ENCODE measurements at regions not wholly inside any gene's neighbourhood (a gene's known extent, or its start where the extent isn't known, plus 50 kb on each side); places are given as distances from the start of the nearest gene placed in this dataset.

GRCh38 chr3:166282931-166283330 is 445.7 kb upstream of the BCHE start:
- Histone ChIP-seq H2BK15ac (ENCODE audit: low read length) (no peak overlapping the region), H3K9ac (ENCODE audit: low read depth, low read length, poor library complexity) (no peak overlapping the region), H3K27ac (replicated peaks; ENCODE audit: low read length) (no peak overlapping the region), H3K4ac (ENCODE audit: low read length) (no peak overlapping the region), H2BK12ac (ENCODE audit: low read length) (no peak overlapping the region), H2AK5ac (ENCODE audit: low read depth, low read length) (no peak overlapping the region), H3K23ac (ENCODE audit: low read depth, low read length, poor library complexity) (no peak overlapping the region), H3K27me3 (ENCODE audit: control insufficient read depth in 3 of 3, insufficient read depth in 3 of 3, low read depth in 1 of 3, low read length in 3 of 3) (no peaks in the 10 kb centered on the region), H3K14ac (ENCODE audit: low read length) (no peak overlapping the region), H3K36me3 (replicated peaks in 1 of 2; ENCODE audit: control insufficient read depth in 2 of 2, insufficient read depth in 2 of 2, low read length in 2 of 2) (no peaks in the 10 kb centered on the region), H3K18ac (ENCODE audit: low read length) (no peak overlapping the region), H3K4me3 (ENCODE audit: low read length in 2 of 2) (no peak overlapping the region), H4K8ac (ENCODE audit: low read depth, low read length) (no peak overlapping the region), H3K79me1 (ENCODE audit: low read depth, low read length) (no peaks in the 10 kb centered on the region), H2AFZ (ENCODE audit: low read length) (peak overlapping the region; percentile 74), H4K91ac (ENCODE audit: low read depth, low read length, poor library complexity) (no peak overlapping the region), H2BK5ac (ENCODE audit: low read length) (no peak overlapping the region), H2BK120ac (ENCODE audit: low read depth, low read length) (no peak overlapping the region), H3K4me2 (ENCODE audit: insufficient read depth, low read length, poor library complexity, severe bottlenecking) (no peak overlapping the region), H3K4me1 (ENCODE audit: control insufficient read depth in 2 of 2, insufficient read depth in 1 of 2, low read depth in 1 of 2, low read length in 2 of 2) (peaks cover 0 to 11% of the 10 kb centered on the region in 2 donors), H3K9me3 (replicated peaks in 1 of 2; ENCODE audit: control insufficient read depth in 2 of 2, insufficient read depth in 1 of 2, low read depth in 1 of 2, low read length in 2 of 2) (no peaks in the 10 kb centered on the region)
- no peak for DNase-seq (ENCODE audit: low spot score)
- WGBS, 2 donors (ENCODE audit: extremely low coverage in 2 of 2, insufficient read length in 2 of 2, insufficient replicate concordance in 1 of 2) = no CpG with 5 or more reads among the region's 2 CpGs

DNA sequence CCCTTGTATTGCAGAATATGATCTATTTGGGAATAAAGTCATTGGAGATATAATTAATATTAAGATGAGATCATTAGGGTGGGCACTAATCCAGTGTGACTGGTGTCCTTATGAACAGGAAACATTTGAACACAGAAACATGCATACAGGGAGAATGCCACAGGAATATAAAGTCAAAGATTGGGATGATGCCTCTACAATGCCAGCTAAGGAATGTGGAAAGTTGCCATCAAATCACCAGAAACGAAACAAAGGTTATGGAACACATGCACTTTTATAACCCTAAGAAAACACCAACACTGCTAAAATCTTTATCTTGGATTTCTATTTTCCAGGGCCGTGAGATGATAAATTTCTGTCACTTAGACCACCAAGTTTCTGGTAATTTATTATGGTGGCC is 442.4 kb upstream of the BCHE start:
- no peaks in the 10 kb centered on the region for H3K27me3 ChIP-seq (ENCODE audit: control insufficient read depth in 3 of 3, insufficient read depth in 3 of 3, low read depth in 1 of 3, low read length in 3 of 3)
- H4K91ac ChIP-seq (ENCODE audit: low read depth, low read length, poor library complexity) = no peak overlapping the region
- no peak overlapping the region for H3K9ac ChIP-seq (ENCODE audit: low read depth, low read length, poor library complexity)
- H3K14ac ChIP-seq (ENCODE audit: low read length) = no peak overlapping the region
- H3K79me1 ChIP-seq (ENCODE audit: low read depth, low read length) = no peaks in the 10 kb centered on the region
- H3K23ac ChIP-seq (ENCODE audit: low read depth, low read length, poor library complexity) = no peak overlapping the region
- no peak overlapping the region for H2AFZ ChIP-seq (ENCODE audit: low read length)
- H3K4me3 ChIP-seq (ENCODE audit: low read length in 2 of 2) = no peak overlapping the region
- H3K18ac ChIP-seq (ENCODE audit: low read length) = no peak overlapping the region
- H2AK5ac ChIP-seq (ENCODE audit: low read depth, low read length) = no peak overlapping the region
- no peak overlapping the region for H2BK12ac ChIP-seq (ENCODE audit: low read length)
- no peak overlapping the region for H2BK15ac ChIP-seq (ENCODE audit: low read length)
- H3K27ac ChIP-seq (replicated peaks; ENCODE audit: low read length) = no peak overlapping the region
- no peaks in the 10 kb centered on the region for H3K36me3 ChIP-seq (replicated peaks in 1 of 2; ENCODE audit: control insufficient read depth in 2 of 2, insufficient read depth in 2 of 2, low read length in 2 of 2)
- no peak overlapping the region for H2BK120ac ChIP-seq (ENCODE audit: low read depth, low read length)
- no peaks in the 10 kb centered on the region for H3K9me3 ChIP-seq (replicated peaks in 1 of 2; ENCODE audit: control insufficient read depth in 2 of 2, insufficient read depth in 1 of 2, low read depth in 1 of 2, low read length in 2 of 2)
- no peak overlapping the region for H2BK5ac ChIP-seq (ENCODE audit: low read length)
- no peak for DNase-seq (ENCODE audit: low spot score)
- H3K4me1 ChIP-seq (ENCODE audit: control insufficient read depth in 2 of 2, insufficient read depth in 1 of 2, low read depth in 1 of 2, low read length in 2 of 2) = peaks cover 0 to 11% of the 10 kb centered on the region in 2 donors
- no CpG with 5 or more reads among the region's 2 CpGs for WGBS, 2 donors (ENCODE audit: extremely low coverage in 2 of 2, insufficient read length in 2 of 2, insufficient replicate concordance in 1 of 2)
- H3K4me2 ChIP-seq (ENCODE audit: insufficient read depth, low read length, poor library complexity, severe bottlenecking) = no peak overlapping the region
- no peak overlapping the region for H3K4ac ChIP-seq (ENCODE audit: low read length)
- no peak overlapping the region for H4K8ac ChIP-seq (ENCODE audit: low read depth, low read length)

DNA sequence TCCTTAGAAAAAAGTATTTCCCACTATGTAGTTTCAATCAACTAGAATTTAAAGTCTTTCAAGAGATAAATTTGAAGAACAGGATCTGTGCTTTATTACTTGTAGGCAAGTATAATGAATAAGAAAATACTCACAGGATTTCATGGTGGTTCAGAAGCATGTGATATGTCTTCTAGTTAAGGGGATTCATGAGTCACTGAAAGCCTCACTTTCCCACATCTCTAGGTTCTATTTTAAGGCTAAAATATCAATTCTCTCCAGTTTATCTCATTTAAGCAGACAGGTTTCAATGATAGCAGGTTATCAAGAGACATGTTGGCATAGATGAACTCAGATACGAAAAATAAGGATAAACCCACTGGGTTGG is 437.8 kb upstream of the BCHE start:
- Histone ChIP-seq H3K4ac (ENCODE audit: low read length) (no peak overlapping the region), H2BK120ac (ENCODE audit: low read depth, low read length) (no peak overlapping the region), H4K91ac (ENCODE audit: low read depth, low read length, poor library complexity) (no peak overlapping the region), H3K4me3 (ENCODE audit: low read length in 2 of 2) (no peak overlapping the region), H3K23ac (ENCODE audit: low read depth, low read length, poor library complexity) (no peak overlapping the region), H2AK5ac (ENCODE audit: low read depth, low read length) (no peak overlapping the region), H3K9ac (ENCODE audit: low read depth, low read length, poor library complexity) (no peak overlapping the region), H3K27ac (replicated peaks; ENCODE audit: low read length) (no peak overlapping the region), H3K14ac (ENCODE audit: low read length) (no peak overlapping the region), H2BK12ac (ENCODE audit: low read length) (no peak overlapping the region), H2BK15ac (ENCODE audit: low read length) (no peak overlapping the region), H3K18ac (ENCODE audit: low read length) (no peak overlapping the region), H3K79me1 (ENCODE audit: low read depth, low read length) (no peaks in the 10 kb centered on the region), H3K36me3 (replicated peaks in 1 of 2; ENCODE audit: control insufficient read depth in 2 of 2, insufficient read depth in 2 of 2, low read length in 2 of 2) (no peaks in the 10 kb centered on the region), H2BK5ac (ENCODE audit: low read length) (no peak overlapping the region), H3K4me1 (ENCODE audit: control insufficient read depth in 2 of 2, insufficient read depth in 1 of 2, low read depth in 1 of 2, low read length in 2 of 2) (no peaks in the 10 kb centered on the region), H3K4me2 (ENCODE audit: insufficient read depth, low read length, poor library complexity, severe bottlenecking) (no peak overlapping the region), H2AFZ (ENCODE audit: low read length) (no peak overlapping the region), H4K8ac (ENCODE audit: low read depth, low read length) (no peak overlapping the region), H3K9me3 (replicated peaks in 1 of 2; ENCODE audit: control insufficient read depth in 2 of 2, insufficient read depth in 1 of 2, low read depth in 1 of 2, low read length in 2 of 2) (no peaks in the 10 kb centered on the region), H3K27me3 (ENCODE audit: control insufficient read depth in 3 of 3, insufficient read depth in 3 of 3, low read depth in 1 of 3, low read length in 3 of 3) (no peaks in the 10 kb centered on the region)
- no peak for DNase-seq (ENCODE audit: low spot score)
- WGBS, 2 donors (ENCODE audit: extremely low coverage in 2 of 2, insufficient read length in 2 of 2, insufficient replicate concordance in 1 of 2) = no CpG with 5 or more reads among the region's 1 CpG

DNA sequence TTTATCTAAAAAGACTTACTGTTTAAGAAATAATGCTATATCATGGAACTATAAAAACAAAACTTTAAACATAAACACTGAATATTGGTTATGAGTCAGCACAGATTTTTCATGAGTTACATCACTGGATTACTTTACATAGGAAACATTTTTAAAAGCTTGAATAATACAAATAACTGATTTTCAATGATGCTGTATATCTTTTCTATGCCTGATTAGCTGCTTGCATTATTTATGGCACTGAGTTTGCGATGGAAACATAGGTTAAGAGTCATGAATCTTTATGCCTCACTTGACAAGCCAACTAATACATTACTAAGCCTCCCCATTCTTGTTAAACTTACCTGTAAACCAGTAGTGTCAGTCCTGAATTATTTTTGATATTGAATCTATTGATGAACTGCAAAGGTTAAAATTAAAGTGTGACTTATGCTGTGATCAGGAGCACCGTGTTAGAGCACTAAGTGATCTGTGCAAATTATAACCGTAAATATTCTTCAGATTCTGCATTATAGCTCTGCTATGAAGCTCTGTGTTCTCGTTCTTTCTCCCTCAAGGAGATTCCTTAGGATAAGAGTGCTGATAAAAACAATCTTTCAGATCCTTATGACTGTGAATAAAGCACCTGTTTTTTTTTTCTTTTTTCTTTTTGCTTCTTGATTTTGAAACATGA is 437.3 kb upstream of the BCHE start:
- no peak overlapping the region for H2AFZ ChIP-seq (ENCODE audit: low read length)
- H2BK12ac ChIP-seq (ENCODE audit: low read length) = no peak overlapping the region
- H2BK15ac ChIP-seq (ENCODE audit: low read length) = no peak overlapping the region
- no peak overlapping the region for H3K18ac ChIP-seq (ENCODE audit: low read length)
- H2AK5ac ChIP-seq (ENCODE audit: low read depth, low read length) = no peak overlapping the region
- no peaks in the 10 kb centered on the region for H3K9me3 ChIP-seq (replicated peaks in 1 of 2; ENCODE audit: control insufficient read depth in 2 of 2, insufficient read depth in 1 of 2, low read depth in 1 of 2, low read length in 2 of 2)
- H2BK120ac ChIP-seq (ENCODE audit: low read depth, low read length) = no peak overlapping the region
- no peak overlapping the region for H3K4me2 ChIP-seq (ENCODE audit: insufficient read depth, low read length, poor library complexity, severe bottlenecking)
- no CpG with 5 or more reads among the region's 4 CpGs for WGBS, 2 donors (ENCODE audit: extremely low coverage in 2 of 2, insufficient read length in 2 of 2, insufficient replicate concordance in 1 of 2)
- H3K4me3 ChIP-seq (ENCODE audit: low read length in 2 of 2) = no peak overlapping the region
- no peak for DNase-seq (ENCODE audit: low spot score)
- no peak overlapping the region for H2BK5ac ChIP-seq (ENCODE audit: low read length)
- no peaks in the 10 kb centered on the region for H3K27me3 ChIP-seq (ENCODE audit: control insufficient read depth in 3 of 3, insufficient read depth in 3 of 3, low read depth in 1 of 3, low read length in 3 of 3)
- H3K79me1 ChIP-seq (ENCODE audit: low read depth, low read length) = no peaks in the 10 kb centered on the region
- no peak overlapping the region for H3K23ac ChIP-seq (ENCODE audit: low read depth, low read length, poor library complexity)
- no peak overlapping the region for H4K8ac ChIP-seq (ENCODE audit: low read depth, low read length)
- H4K91ac ChIP-seq (ENCODE audit: low read depth, low read length, poor library complexity) = no peak overlapping the region
- H3K9ac ChIP-seq (ENCODE audit: low read depth, low read length, poor library complexity) = no peak overlapping the region
- H3K14ac ChIP-seq (ENCODE audit: low read length) = no peak overlapping the region
- no peaks in the 10 kb centered on the region for H3K36me3 ChIP-seq (replicated peaks in 1 of 2; ENCODE audit: control insufficient read depth in 2 of 2, insufficient read depth in 2 of 2, low read length in 2 of 2)
- H3K4me1 ChIP-seq (ENCODE audit: control insufficient read depth in 2 of 2, insufficient read depth in 1 of 2, low read depth in 1 of 2, low read length in 2 of 2) = no peaks in the 10 kb centered on the region
- H3K4ac ChIP-seq (ENCODE audit: low read length) = no peak overlapping the region
- no peak overlapping the region for H3K27ac ChIP-seq (replicated peaks; ENCODE audit: low read length)
